GM19023 (cell line): ENCODE measurements at regions not wholly inside any gene's neighbourhood (a gene's known extent, or its start where the extent isn't known, plus 50 kb on each side); places are given as distances from the start of the nearest gene placed in this dataset.

ENCODE experiments used
- ATAC-seq: cut with Tn5 transposase; IDR thresholded peaks from one replicate; pipeline ENCODE4 v1.9.1; 2021; ENCODE audit warnings: mild to moderate bottlenecking, moderate library complexity; ENCODE audit not compliant: unreplicated experiment

DNA sequence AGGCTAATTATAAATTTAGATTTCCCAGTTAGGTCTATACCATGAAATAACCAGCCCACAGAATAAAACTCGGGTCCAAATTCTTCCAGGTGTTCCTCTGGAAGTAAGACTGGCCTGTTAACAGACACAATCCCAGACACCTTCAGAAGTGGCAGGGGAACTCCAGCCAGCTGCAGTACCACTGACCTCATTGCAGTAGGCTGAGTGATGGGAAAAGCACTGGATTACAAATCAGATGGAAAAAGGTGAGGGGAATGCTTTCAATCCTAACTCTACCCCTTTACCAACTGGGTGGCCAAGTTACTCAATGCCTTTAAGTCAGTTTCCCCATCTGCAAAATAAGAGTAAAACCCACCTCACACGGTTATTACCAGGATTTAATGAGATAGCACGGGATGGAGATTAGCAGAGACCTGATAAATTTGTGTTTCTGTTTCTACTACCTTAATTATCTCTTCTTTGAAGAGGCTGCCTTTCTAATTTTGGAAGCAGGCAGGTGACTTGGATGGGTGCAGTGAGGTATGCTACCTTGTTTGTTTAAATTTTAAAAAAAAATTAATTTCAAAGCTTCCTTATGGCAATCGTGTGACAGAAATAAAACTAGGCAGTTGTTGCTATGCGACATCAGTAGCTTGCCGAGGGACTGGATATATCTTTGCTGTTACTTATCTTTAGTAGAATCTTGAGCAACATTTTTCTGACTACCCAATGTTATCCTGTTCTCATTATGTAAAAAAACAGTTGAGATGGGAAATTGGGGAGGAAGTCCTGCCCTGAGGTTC, 167.3 kb upstream of the GRIN2B start:
- no peak for ATAC-seq

DNA sequence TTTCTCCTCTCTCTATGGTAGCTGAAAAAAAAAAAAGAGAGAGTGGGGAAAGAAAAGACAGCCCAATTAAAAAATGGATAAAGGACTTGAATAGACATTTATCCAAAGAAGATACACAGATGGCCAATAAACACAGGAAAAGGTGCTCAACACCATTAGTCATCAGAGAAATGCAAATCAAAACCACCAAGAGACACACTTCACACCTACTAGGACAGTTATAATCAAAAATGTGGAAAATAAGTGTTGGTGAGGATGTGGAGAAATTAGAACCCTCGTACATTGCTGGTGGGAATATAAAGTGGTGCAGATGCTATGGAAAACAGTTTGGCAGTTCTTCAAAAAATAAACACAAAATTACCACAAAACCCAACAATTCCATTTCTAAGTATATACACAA, 172.4 kb upstream of the GRIN2B start:
- no peak for ATAC-seq

DNA sequence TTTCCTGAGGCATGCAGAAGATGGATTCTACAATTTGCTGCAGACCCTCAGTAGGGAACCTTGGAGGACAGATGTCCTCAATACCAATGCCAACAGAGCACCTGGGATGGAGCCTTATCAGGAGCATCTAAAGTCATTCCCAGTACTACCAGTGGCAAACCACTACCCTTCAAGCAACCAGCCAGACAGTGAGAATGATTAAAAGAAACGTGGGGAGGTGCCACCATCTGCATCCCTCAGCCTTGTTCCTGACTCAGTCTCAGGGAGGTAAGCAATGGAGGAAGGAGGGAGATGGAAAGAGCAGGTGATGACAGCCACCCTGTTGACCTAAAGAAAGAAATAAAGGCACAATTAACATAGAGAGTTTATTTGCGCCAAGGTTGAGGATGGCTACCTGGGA, 175.2 kb upstream of the GRIN2B start:
- ATAC-seq = peak; percentile 1

DNA sequence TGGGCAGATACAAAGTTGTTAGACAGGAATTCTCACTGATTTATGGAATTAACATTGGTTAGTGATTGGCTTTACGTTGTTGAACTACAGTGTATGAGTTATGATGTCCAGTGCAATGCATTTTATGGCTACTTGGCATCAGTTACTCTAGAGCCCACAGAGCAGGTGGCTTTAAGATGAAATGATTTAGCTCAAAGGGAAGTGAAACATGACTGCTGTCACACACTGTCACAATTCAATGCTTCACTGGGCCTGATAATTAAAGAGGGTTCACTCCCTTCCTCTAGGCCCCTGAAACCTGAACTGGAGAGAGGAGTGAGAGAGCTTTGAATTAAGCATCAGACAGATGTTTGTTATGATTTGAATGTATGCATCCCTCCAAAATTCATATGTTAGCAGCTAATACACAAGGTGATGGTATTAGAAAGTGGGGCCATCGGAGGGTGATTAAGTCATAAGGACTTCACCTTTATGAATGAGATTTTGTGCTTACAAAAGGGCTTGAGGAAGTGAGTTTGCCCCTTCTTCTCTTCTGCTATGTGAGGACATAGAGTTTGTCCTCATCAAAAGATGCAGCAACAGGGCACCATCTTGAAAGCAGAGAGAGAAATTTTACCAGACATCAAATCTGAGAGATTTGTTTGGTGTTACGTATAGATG, 175.8 kb upstream of the GRIN2B start:
- peak; percentile 99 for ATAC-seq

DNA sequence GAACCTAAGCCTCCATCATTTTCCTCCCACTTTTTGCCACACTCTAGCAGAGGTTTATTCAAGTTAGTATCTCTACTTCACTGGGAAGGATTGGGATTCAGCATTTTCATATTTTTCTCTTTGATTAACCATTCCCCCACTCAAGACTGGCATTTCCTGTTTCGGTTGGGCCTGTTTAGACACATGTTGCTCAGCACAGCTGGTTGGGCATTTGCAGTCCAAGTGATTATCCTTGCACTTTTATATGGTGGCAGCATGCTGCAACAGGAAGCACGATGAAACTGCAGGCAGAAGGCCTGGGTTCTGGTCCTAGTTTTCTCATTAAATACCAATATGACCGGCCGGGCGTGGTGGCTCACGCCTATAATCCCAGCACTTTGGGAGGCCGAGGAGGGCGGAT, 182.9 kb upstream of the GRIN2B start:
- no peak for ATAC-seq

DNA sequence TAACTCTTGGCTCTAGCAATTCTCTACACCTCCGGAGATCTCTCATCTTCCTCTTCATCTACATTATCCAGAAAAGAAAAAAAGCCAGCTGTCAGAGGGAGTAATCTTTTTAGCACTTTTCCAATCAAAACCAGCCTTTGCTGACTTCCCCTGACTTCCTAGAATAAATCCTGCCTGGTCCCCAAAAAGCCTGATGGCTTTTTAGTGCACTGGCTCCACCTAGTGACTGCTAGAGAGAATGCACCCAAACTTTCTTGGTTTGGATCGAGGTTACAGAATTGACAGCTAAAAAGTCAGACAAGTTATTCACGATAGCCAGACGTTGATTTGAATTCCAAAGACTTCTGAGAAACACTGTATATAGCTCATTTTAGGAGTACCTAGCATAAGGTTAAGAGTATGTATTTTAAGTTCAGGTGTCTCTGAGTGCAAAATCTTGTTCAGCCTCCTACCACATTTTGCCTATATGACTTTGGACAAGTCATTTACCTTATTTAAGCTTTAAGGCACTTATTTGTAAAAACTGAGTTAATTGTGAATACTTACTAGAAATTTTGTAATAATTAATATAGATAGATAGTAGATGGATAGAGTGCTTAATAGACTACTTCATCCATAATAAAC, 185.7 kb upstream of the GRIN2B start:
- no peak for ATAC-seq

DNA sequence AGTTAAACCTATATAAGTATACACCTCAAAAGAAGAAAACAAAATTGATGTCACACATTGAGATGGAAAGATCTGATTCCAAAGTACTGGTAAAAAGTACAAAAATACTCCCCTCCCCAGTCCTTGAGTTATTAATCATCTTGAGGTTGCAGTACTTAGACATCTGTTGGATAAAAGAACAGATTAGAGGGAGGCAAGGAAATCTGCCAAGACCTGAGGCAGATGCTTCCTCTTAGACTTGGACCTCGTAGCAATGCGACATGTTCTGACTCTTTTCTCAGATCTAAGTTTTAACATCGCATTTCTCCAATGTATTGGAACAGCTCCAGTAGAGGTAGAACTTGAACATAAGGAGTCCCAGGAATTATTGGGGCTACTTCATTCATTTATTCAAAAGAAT, 187.9 kb upstream of the GRIN2B start:
- ATAC-seq = no peak

DNA sequence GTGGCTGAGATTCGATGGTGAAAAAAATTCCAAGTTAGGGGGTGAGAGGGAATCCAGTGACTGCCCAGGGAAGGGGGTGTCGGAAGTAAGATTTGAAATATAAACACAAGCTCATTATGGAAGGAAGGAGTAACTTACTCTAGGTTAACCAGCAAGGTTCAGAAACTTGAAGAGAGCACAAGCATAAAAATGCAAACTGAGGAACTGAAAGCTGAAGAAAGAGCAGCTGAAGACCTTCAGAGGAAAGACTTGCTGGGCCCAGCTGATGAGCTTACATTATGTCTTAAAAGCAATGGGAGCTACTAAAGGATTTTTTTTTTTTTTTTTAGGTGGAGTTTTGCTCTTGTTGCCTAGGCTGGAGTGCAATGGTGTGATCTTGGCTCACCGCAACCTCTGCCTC, 189.7 kb upstream of the GRIN2B start:
- peak; percentile 83 for ATAC-seq

DNA sequence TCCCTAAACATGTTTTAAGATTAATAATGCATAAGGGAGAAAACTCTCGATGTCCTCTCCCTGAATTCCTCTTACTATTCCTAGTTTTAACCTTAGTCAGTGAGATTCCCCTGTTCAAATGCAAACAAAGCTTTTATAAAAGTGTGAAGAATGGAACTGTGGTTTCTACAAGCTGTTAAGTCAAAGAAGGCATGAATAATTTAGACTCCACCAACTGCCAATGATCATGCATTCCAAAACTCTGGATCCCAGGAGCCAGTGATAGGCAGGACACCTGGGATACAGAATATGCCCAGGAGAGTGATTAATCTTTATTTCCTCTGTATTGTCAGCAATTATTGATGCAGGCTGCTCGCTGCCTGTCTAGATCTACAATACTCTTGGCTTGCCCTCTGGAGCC, 190.3 kb upstream of the ATF7IP start:
- no peak for ATAC-seq

DNA sequence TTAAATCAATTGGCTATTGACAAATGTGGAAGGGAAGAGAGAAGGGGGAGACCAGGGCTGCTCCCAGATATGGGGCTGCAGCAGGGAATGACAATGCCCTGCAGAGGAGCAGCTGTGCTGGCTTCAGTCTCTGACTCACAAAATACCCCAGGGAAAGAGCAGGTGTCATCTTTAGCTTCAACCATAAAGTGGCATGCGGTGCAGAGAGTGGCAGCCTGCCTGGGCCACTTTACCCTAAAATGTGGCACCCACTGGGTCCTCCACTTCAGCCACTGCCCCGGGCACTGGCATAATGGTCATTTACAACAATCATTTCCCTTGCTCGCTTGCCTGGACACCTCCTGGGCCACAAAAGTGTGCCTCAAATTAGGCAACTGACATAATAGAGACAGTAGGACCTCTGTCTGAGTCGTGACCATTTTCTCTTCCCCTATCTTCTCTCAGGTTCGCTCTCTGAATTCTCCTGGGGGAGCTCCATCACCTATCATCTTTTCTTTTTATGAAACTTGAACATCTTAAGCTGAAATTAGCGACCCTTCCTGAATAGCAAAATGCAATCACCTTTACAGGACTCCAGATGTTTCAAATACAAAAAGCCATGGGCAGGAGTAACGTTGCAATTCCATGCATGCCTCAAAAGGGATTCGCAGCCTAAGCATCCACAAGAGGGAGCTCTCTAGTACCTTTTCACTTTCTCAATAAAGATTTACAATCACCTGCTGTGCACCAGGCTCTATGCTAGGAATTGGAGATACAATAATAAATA, 179.9 kb upstream of the ATF7IP start:
- peak; percentile 65 for ATAC-seq

DNA sequence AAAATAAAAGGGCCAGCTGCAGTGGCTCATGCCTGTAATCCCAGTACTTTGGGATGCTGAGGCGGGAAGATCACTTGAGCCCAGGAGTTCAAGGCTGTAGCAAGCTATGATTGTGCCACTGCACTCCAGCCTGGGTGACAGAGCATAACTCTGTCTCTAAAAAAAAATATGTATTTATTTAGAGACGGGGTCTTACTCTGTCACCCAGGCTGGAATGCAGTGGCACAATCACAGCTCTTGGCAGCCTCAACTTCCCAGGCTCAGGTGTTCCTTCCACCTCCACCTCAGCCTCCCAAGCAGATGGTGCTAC, 179.3 kb upstream of the ATF7IP start:
- no peak for ATAC-seq

DNA sequence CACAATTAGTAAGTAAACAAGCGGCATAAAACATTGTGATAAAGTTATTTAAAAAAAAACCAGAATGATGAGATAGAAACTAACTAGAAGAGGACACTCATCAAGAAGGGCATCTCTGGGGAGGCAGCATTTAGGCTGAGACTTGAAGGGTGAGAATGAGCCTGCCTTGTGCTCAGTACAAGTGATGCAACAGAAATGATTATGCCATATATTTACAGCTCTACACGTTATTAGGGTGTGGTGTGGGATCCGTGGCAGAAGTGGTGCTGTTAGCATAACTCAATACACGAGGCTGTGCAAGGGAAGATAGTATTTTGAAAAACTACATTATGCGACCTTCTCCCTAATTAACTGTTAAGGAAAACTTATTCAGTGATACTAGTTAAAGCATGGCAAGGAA, 178.5 kb upstream of the ATF7IP start:
- ATAC-seq = no peak

DNA sequence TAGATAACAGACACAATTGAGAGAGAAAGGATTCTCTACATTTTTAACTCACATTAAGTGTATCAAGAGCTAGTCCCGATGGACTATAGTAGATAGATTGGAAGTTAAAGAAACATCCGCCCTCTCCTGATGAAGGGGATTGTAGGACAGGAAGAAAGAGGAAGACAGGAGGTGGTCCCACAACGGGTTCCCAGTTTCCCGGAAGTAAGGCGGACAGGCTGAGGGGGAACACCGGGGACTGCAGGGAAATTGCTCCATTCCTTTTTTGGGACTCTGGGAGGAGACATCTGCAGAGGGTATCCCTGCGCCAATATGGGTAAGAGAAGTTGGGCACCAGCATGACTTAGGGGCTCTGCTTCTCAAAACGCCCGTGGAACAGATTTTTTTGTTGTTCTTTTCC, 177.5 kb upstream of the ATF7IP start:
- no peak for ATAC-seq

DNA sequence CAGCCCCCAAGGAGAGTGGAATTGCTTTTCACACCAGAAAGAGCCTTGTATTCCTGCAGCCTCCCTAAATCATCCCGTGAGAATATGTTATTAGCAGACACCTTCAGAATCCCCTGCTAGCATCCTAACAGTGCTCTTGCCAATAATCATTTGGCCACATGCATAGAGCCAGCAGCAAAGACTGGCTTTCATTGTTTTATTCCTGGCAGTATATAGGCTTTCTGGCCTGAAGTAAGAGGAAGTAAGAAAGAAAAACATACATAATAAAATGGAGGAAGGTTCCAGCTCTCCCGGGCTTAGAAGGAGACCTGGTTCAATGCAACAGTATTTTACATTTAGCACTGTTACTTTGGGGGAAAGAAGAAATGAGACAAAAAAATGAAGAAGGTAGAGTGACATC, 176.7 kb upstream of the ATF7IP start:
- no peak for ATAC-seq

DNA sequence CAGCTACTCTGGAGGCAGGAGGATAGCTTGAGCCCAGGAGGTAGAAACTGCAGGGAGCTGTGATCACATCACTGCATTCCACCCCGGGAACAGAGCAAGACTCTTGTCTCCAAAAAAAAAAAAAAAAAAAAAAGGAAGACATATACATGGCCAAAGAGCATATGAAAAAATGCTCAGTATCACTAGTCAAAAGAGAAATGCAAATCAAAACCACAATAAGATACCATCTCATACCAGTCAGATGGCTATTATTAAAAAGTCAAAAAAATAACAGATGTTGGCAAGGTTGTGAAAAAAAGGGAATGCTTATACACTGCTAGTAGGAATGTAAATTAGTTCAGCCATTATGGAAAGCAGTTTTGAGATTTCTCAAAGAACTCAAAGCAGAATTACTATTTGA, 174.8 kb upstream of the ATF7IP start:
- ATAC-seq = no peak

DNA sequence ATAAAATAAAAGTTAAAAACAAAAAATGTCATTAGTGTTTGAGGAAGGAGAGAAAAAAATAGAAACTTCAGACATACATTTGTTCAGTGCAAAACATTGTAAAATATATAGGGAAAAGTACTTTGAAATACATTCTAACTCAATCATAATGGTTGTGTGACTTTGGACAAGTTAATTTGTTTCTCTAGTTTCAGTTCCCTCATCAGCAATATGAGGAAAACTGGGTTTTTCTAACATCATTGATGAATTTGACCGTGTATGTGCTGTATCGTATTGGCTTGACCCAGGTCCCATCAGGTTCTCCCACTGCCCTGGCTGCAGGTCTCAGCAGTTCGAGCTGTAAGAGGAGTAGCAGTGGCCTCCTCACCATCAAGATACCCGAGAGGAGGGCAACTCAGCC, 173.9 kb upstream of the ATF7IP start:
- ATAC-seq = no peak

DNA sequence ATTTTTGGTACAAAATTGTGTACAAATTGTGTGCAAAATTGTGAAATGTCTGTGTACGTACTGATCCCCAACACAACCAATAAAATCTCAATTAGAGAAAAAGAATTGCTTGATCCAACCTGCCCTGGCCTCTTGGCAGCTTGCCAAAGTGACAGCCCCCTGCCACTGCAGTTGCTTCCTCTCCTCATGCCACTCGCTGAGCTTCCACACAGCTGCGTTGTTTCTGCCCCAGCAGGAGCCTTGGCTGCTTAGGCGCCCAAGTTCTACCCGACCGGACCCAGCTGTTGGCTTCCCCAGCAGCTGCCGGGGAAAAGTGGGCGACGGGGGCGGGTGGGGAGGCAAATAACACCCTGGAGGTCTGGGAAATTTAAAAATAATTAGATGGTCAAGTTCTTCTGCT, 171.8 kb upstream of the ATF7IP start:
- ATAC-seq = no peak

DNA sequence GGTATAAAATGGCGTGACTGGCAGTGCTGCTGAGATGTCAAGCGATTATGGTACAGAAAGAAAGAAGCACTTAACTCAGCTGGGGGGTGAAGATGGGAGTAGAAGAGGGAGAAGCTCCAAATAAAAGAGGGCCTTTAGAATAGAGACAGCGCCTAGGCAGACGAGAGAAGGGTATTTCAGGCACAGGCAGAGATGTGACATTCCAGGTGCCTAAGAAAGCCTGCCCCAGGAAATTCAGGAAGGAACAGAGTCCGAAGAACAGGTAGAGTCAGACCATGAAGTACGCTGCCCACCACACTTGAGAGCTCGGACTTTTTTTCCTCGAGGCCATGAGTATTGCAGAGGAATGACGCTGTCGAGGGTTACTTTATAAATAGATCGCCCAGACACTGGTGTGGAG, 170.9 kb upstream of the ATF7IP start:
- ATAC-seq = no peak

DNA sequence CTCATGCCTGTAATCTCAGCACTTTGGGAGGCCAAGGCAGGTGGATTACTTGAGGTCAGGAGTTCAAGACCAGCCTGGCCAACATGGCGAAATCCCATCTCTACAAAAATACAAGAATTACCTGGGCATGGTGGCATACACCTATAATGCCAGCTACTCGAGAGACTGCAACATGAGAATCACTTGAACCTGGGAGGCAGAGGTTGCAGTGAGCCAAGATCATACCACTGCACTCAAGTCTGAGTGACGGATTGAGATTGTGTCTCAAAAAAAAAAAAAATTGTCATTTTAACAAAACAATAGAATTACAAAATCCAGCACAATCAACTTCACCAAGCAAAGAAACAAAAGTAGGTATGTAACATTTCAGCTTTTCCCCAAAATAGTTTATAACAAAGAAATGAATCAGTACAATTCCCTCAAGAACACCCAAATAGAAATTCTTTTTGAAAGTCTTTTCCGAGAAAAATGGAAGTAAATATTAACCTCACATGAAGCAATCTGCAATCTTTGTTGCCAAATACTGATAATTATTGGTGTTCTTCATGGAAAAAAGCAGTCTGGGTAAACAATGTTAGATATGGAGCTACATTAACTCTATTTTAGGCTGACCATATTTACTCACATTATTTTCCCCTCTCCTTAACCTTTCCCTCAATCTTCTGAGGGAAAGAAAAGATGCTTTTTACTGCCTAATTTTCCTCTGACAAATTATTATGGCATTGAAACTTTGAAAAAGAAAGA, 165.9 kb upstream of the ATF7IP start:
- no peak for ATAC-seq

DNA sequence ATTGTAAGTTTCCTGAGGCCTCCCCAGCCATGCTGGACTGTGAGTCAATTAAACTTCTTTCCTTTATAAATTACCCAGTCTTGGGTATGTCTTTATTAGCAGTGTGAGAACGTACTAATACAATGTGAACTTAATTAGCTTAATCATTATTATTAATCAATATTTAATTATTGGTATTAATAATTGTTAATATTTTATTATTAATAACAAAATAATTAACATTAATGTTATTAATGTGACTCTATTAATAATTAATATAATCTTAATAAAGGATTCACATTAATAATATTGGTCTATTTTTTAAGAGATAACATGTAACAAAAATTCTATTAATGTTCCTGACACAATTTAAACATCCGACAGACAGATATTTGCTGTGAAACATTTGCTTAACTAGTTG, 164.9 kb upstream of the ATF7IP start:
- no peak for ATAC-seq

DNA sequence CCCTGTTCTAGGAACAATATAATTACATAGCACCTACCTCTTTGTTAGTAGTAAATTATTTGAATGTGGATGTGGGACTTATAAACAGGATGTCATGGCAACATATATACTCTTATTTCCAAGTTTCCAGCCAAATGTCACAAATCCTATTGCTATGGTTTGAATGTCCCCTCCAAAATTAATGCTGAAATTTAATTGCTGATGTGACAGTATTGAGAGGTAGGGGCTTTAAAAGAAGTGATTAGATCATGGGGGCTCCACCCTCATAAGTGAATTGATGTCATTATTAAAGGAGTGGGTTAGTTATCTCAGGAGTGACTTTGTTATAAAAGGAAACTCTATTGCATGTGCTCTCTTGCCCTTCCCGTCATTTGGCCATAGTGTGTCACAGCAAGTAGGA, 164.2 kb upstream of the ATF7IP start:
- no peak for ATAC-seq
